GM19463 (cell line): ENCODE measurements at regions not wholly inside any gene's neighbourhood (a gene's known extent, or its start where the extent isn't known, plus 50 kb on each side); places are given as distances from the start of the nearest gene placed in this dataset.
"Not testable (repeated sequence)": the region's sequence is repeated elsewhere in the genome, so short reads cannot be mapped to it uniquely, and the experiment has no call there.

Experiments used
- ATAC-seq: cut with Tn5 transposase; IDR thresholded peaks from one replicate; pipeline ENCODE4 v1.9.1; 2021; ENCODE audit warnings: mild to moderate bottlenecking, moderate library complexity; ENCODE audit not compliant: unreplicated experiment

- no peak for ATAC-seq
These were observed 1526.5 kb upstream of the SLC10A2 start for GRCh38 chr13:104592545-104593250.

GRCh38 chr13:104592127-104592526 lies 1525.9 kb upstream of the SLC10A2 start:
- ATAC-seq, result no peak

GRCh38 chr13:104586051-104586746 lies 1520.0 kb upstream of the SLC10A2 start:
- ATAC-seq, result no peak

GRCh38 chr13:104584481-104584880 lies 1518.3 kb upstream of the SLC10A2 start:
- ATAC-seq, result no peak

GRCh38 chr13:104580931-104581330 lies 1514.7 kb upstream of the SLC10A2 start:
- no peak for ATAC-seq

GRCh38 chr13:104577071-104577815 lies 1511.0 kb upstream of the SLC10A2 start:
- ATAC-seq, result no peak

GRCh38 chr13:104571893-104572229 lies 1505.6 kb upstream of the SLC10A2 start:
- ATAC-seq, result no peak

- ATAC-seq, result no peak
These were observed 1505.1 kb upstream of the SLC10A2 start for GRCh38 chr13:104571161-104571892.

- no peak for ATAC-seq
These were observed 1500.9 kb upstream of the SLC10A2 start for GRCh38 chr13:104567114-104567513.

- no peak for ATAC-seq
These were observed 1499.7 kb upstream of the SLC10A2 start for GRCh38 chr13:104565888-104566287.

- ATAC-seq, result no peak
These were observed 1487.7 kb upstream of the SLC10A2 start for GRCh38 chr13:104553896-104554295.

GRCh38 chr13:104553186-104553585 lies 1487.0 kb upstream of the SLC10A2 start:
- no peak for ATAC-seq

GRCh38 chr13:104534847-104535246 lies 1468.6 kb upstream of the SLC10A2 start:
- no peak for ATAC-seq

GRCh38 chr13:104532132-104532531 lies 1465.9 kb upstream of the SLC10A2 start:
- no peak for ATAC-seq

GRCh38 chr13:104530741-104531140 lies 1464.5 kb upstream of the SLC10A2 start:
- ATAC-seq, result no peak

GRCh38 chr13:104526561-104526960 lies 1460.3 kb upstream of the SLC10A2 start:
- no peak for ATAC-seq

GRCh38 chr13:104525467-104525866 lies 1459.2 kb upstream of the SLC10A2 start:
- ATAC-seq, result no peak

GRCh38 chr13:104522235-104523072 lies 1456.2 kb upstream of the SLC10A2 start:
- ATAC-seq, result no peak

- ATAC-seq, result no peak
These were observed 1444.2 kb upstream of the SLC10A2 start for GRCh38 chr13:104510422-104510821.

- ATAC-seq, result not testable (repeated sequence)
These were observed 1427.3 kb upstream of the SLC10A2 start for GRCh38 chr13:104493502-104493901.
